NCI-H146 treated with DMSO at 0.1 percent for 48 hours (cell line): ENCODE measurements at regions not wholly inside any gene's neighbourhood (a gene's known extent, or its start where the extent isn't known, plus 50 kb on each side); places are given as distances from the start of the nearest gene placed in this dataset.

Source experiments
- DNase-seq: peaks from one replicate; lab custom pipeline; 2025; ENCODE audit not compliant: unreplicated experiment; lab: John Stamatoyannopoulos, UW

DNA sequence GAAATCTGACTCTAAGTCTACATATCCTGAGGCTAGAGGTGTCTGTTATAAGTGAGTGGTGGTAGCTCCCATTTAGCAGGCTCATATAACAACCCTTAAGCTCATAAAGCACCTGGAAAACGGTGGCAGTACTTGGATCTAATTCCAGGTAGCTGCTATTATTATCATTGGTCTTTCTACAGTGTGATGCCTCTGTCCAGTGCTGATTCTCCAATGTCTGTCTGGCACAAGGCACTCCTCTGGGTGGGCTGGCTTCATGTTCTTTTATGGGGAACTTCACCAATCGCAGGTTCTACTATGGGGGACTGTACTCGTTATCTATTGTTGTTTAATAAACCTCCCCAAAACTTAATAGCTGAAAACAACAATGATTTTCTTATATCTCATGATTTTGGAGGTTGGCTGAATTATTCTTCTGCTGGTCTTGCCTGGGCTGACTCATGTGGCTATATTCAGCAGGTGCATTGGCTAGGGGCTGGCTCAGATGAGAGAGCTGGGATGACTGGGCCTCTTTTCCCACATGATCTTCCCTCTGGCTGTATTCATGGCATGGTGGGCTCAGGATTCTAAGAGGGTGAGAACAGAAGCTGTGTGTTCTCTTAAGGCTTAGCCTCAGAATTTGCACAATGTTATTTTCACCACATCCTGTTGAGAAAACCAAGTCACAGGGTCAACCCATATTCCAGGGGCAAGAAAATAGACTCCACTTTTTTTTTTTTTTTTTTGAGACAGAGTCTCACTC lies 93.0 kb upstream of the PCGF5 start:
- no peak for DNase-seq

- no peak for DNase-seq
Measured at GRCh38 chr10:91135113-91135512, 85.3 kb upstream of the PCGF5 start.

DNA sequence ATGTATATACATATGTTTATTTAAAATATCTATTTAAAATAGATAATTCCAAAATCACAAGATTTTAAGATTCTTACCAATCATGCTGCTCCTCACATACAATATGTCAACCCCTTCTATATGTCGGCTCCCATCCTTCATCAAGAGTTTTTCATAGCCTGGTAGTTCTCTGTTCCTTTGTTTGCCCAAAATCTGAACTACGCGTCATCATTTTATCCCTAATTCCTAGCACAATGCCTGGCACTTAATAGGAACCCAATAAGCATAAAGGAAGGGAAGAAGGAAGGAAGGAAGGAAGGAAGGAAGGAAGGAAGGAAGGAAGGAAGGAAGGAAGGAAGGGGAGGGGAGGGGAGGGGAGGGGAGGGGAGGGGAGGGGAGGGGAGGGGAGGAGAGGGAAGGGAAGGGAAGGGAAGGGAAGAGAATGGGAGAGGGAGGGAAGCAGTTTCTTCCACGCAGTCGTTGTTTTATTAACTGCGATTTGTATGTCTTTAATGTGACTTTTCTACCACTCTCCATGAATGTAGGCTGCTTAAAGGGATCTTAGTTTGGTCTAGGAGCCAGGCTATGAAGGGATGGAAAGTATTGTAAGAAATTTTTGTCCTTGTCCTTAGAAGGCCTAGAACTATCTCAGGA lies 83.3 kb upstream of the PCGF5 start:
- DNase-seq, result no peak

- no peak for DNase-seq
Measured at GRCh38 chr10:91137822-91138221, 82.6 kb upstream of the PCGF5 start.

GRCh38 chr10:91140995-91141549 lies 79.4 kb upstream of the PCGF5 start:
- no peak for DNase-seq

GRCh38 chr10:91144961-91145360 lies 75.5 kb upstream of the PCGF5 start:
- no peak for DNase-seq

DNA sequence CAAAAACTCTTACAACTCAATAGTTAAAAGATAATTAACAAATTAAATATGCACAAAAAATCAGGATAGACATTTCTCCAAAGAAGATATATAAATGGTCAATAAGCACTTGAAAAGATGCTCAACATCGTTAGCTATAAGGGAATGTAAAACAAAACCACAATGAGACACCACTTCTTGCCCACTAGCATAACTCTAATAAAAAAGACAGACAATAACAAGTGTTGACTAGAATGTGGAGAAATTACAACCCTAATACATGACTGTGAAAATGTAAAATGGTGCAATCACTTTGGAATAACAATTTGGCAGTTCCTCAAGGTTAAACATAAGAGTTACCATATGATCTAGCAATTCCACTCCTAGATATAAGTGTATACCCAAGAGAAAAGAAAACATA lies 74.3 kb upstream of the PCGF5 start:
- no peak for DNase-seq

- no peak for DNase-seq
Measured at GRCh38 chr10:91149550-91149949, 70.9 kb upstream of the PCGF5 start.

DNA sequence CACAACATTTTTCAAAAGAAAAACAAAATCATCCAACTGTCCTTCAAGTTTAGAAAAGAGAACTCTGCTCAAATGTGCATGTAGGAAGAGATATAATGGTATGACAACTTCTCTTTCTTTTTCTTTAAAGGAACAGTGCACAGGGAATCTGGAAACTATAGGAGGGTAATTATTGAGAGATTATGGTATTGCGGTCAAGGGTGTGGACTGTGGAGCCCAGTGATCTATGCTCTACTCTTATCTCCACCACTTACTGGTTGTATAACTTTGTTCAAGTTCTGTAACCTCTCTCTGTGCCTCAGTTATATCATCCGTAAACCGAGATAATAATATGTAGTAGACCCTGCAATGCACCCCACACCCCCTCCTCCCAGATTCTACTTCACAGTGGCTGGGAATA lies 69.8 kb upstream of the PCGF5 start:
- DNase-seq, result no peak

GRCh38 chr10:91153508-91153907 lies 67.0 kb upstream of the PCGF5 start:
- DNase-seq, result no peak

- no peak for DNase-seq
Measured at GRCh38 chr10:91154842-91155241, 65.6 kb upstream of the PCGF5 start.

DNA sequence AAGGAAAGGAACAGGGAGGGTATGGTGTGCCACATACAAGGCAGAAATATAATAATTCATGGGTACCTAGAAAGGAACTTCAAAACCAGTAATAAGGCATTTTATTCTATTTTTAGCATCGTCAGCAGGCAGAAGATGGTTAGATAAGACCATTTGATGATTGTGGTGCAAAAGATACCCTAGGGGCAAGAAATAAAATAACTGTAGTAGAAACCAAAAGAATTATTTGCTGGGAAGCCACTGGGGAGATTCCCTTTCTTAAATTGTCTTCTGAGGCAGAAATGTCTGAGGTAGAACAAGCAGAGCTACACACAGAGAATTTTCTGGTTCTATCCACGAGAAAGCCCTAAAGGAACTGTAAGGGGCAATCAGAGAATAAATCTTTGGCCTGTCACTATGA lies 64.3 kb upstream of the PCGF5 start:
- no peak for DNase-seq

DNA sequence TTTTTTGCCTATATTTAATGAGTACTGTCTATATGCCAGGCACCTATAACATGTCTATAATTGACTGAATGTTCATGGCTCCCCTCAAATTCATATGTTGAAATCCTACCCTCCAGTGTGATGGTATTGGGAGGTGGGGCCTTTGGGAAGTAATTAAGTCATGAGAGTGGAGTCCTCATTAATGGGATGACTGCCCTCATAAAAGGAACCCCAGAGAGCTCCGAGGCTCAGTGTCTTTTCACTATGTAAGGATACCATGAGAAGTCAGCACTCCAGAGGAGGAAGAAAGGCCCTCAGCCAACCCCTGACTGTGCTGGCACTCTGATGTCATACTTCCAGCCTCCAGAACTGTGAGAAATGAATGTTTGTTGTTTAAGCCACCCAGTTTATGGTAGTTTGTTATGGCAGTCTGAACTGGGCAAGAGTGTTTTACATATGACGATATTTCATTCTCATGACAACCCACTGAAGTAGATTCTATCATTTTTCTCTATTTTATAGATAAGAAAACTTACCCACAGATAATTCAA lies 61.1 kb upstream of the PCGF5 start:
- no peak for DNase-seq

- peak; percentile 9 for DNase-seq
Measured at GRCh38 chr10:91162050-91162494, 58.4 kb upstream of the PCGF5 start.

DNA sequence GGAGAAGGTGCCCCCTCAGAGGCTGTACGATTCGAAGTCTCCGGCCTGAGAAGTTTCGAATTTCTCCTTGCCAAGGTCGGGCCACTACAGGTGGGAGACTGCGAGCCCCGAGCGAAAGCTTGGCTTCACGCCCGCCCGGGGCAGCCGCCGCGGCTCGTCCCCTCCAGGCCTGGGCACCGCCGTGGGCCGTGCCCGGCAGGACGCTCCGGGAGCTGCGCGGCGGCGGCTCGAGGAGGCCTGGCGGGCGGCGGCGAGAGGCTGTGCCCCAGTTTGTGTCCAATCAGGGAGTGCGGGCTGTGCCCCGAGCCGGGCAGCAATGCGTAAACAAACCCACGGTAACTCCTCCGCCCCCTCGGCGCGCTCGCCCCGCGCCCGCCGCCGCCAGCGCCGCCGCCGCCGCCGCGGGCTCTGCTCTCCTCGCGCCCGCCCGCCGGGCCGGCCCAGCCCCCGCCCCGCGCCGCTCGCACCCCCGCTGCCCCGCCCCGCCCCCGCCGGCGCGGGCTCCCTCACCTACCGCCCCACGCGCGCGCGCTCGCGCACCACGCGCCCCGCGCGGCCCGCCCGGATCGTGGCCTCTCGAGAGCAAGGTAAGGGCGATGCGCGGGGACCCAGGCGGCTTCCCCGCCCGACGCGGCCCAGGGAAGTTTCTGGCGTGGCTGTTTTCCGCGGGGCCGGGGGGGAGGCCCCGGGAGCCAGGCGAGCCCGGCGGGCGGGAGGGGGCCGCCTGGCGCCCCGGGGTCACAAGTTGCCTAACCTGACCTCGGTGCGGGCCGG lies 57.8 kb upstream of the PCGF5 start:
- peak; percentile 9 for DNase-seq

DNA sequence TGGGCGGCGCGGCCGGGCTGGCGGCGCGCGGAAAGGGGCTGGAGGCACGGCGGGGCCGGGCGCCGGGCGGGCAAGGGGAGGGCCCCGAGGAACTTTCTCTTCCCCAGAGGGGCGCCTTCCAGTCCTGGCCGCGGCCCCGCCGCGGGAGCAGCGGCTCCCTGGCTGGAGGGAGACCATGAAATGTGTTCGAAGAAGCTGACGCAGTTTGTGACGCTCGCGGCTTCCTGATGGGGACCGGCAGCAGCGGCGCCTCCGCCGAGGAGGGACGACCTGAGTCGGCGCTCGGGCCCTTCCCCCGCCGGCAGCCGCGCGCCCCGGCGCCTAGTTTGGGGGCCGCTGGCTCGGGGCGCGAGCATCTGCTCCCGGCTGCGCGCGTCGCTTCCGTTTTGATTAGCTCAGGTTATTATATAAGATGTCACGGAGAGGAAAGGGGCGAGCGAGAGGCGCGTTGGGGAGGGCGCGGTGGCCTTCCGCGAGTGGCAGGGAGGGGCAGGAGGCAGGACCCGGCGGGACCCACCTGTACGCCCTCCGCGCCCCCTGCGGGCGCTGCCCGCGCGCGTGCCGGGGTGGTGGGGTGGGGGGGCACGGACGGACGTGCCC lies 57.1 kb upstream of the PCGF5 start:
- DNase-seq, result peak; percentile 36

DNA sequence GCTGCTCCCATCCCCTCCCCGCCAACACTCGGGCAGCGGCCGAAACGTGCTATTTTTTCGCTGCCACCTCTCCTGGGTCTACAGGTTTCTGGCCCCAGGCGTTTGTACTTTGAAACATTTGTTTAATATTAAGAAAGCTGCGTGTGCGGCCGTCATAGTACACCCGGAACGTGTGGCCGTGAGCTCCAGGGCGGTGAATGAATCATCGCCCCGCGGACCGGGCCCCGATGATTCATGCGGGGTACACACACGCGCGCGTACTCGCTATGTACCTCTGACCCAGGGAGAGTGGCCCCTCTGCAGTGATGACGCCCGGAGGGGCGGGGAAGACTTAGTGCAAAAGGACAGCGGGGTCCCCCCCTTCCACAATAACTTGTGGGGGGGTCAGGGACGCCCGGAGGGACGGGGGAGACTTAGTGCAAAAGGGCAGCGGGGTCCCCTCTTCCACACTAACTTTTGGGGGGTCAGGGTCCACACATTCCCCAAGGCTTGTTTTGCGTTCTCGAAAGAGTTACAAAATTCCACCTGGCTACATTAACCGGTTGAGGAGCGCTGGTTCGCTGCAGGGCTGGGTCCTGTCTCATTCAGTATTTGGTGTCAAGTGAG lies 56.5 kb upstream of the PCGF5 start:
- DNase-seq, result peak; percentile 36

DNA sequence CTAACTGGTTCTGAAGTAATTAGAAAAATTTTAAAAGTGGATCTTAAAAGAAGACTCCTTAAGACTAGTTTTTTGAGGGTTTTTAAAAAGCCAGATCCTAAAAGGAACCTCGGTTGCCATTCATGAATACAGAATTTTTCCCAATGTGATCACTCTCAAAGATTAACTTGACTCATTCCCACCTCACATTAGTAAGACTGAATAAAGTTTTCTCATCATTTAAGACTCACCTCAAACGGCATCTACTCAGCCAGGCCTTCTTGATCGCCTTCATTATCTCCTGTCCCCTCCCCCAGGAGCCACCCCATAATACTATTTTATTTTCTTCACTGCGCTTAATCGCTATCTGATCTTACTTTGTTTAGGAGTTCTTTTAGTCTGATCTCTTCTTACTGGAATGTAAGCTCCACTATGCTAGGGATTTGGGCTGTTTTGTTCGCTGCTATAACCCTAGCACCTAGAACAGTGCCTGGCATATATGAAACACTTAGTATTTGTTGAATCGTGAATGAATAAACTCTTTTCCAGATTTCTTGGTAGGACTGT lies 55.9 kb upstream of the PCGF5 start:
- no peak for DNase-seq

GRCh38 chr10:91167406-91167805 lies 53.1 kb upstream of the PCGF5 start:
- no peak for DNase-seq

- DNase-seq, result no peak
Measured at GRCh38 chr10:91170418-91170817, 50.0 kb upstream of the PCGF5 start.
